ENCODE measurements at regions not wholly inside any gene's neighbourhood (a gene's known extent, or its start where the extent isn't known, plus 50 kb on each side); places are given as distances from the start of the nearest gene placed in this dataset.

DNA sequence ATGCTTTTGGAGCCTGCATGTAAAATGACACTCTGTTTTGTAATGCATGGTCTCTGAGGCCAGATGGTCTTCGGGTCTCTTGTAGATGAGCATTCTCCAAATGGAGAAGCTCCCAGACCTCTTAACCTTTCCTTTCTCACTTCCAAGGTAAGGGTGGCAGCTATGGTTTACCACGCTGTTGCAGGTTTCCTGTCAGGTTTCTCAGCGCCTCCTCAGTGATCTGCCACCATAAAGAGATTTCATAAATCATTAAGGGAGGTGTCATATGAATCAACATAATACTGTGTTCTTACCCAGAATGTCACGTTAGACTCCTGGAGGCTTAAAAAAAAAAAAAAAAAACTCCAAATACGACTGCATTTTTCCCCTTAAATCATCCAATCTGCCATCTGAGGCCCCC, 787.4 kb upstream of the EEF2KMT start:
- H3K9me3 ChIP-seq: no peaks in the 10 kb centered on the region
- intact Hi-C loops (cut with DNase I; ENCODE audit: low total_unique reads): no loop called here

DNA sequence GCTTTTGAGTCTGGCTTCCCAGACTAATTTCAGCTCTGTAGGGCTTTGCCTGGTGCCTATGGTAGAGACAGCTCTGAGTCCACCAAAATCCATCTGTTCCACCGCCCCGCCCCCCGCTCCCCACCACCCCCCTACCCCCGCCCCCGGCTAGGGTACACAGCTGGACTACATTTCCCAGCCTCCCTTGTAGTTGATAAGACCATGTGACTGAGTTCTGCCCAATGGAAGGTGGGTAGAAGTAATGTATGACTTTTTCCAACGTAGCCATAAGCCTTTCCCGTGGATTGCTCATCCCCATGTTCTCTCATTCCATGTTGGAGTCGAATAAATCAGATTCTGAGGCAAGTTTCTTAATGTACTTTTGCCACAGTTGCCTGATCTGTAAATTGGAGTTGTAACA, 786.7 kb upstream of the EEF2KMT start:
- no peak for DNase-seq
- H3K36me3 ChIP-seq (ENCODE audit: low read depth, missing control alignments): no peaks in the 10 kb centered on the region
- WGBS, 2 donors: 84 to 92% methylated on average over 6 to 8 of the region's 8 CpGs
- no peak overlapping the region for H3K27ac ChIP-seq
- H3K9me3 ChIP-seq: no peaks in the 10 kb centered on the region
- H3K27me3 ChIP-seq: no peaks in the 10 kb centered on the region
- H3K4me1 ChIP-seq: no peaks in the 10 kb centered on the region
- no peak overlapping the region for H3K4me3 ChIP-seq
- TF ChIP-seq POLR2A (IDR thresholded peaks at IDR 0.05): no peak
- TF ChIP-seq, protein P1, sequence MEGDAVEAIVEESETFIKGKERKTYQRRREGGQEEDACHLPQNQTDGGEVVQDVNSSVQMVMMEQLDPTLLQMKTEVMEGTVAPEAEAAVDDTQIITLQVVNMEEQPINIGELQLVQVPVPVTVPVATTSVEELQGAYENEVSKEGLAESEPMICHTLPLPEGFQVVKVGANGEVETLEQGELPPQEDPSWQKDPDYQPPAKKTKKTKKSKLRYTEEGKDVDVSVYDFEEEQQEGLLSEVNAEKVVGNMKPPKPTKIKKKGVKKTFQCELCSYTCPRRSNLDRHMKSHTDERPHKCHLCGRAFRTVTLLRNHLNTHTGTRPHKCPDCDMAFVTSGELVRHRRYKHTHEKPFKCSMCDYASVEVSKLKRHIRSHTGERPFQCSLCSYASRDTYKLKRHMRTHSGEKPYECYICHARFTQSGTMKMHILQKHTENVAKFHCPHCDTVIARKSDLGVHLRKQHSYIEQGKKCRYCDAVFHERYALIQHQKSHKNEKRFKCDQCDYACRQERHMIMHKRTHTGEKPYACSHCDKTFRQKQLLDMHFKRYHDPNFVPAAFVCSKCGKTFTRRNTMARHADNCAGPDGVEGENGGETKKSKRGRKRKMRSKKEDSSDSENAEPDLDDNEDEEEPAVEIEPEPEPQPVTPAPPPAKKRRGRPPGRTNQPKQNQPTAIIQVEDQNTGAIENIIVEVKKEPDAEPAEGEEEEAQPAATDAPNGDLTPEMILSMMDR (IDR thresholded peaks at IDR 0.05): no peak
- intact Hi-C loops (cut with DNase I; ENCODE audit: low total_unique reads): no loop called here

More for the DNA sequence above, 787.4 kb upstream of the EEF2KMT start:
- no peak overlapping the region for H3K27ac ChIP-seq
- no peak for TF ChIP-seq POLR2A (IDR thresholded peaks at IDR 0.05)
- TF ChIP-seq, protein P1 (IDR thresholded peaks at IDR 0.05): no peak
- H3K4me1 ChIP-seq: no peaks in the 10 kb centered on the region
- WGBS, 2 donors: 60 to 74% methylated on average over 5 of the region's 5 CpGs
- no peaks in the 10 kb centered on the region for H3K27me3 ChIP-seq
- DNase-seq: no peak
- H3K4me3 ChIP-seq: no peak overlapping the region
- H3K36me3 ChIP-seq (ENCODE audit: low read depth, missing control alignments): no peaks in the 10 kb centered on the region

DNA sequence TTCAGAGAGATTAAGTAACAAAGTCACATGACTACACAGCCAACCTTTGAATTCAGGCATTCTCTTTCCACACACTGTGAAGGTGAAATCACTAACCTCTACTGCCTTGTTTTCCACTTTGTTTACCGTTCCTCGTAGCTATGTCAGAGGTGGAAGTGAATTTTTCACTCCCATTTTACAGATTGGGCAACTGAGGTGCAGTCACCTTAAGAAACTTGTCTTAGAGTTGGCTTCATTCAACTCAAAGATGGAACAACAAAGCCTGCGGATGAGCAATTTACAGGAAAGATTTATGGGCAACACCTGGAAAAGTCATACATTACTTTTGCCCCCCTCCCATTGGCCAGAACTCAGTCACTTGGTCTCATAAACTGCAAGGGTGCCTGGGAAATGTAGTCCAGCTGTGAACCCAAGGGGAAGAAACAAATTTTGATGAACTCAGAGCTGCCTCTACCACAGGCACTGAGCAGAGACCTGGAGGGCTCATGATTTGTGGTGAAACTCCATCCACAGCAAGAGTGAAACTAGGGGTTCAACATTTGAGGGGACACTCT, 784.6 kb upstream of the EEF2KMT start:
- Histone ChIP-seq H3K27ac (no peak overlapping the region), H3K36me3 (ENCODE audit: low read depth, missing control alignments) (no peaks in the 10 kb centered on the region), H3K27me3 (no peaks in the 10 kb centered on the region), H3K4me1 (no peaks in the 10 kb centered on the region), H3K4me3 (no peak overlapping the region), H3K9me3 (no peaks in the 10 kb centered on the region)
- intact Hi-C loops (cut with DNase I; ENCODE audit: low total_unique reads): no loop called here
- WGBS, 2 donors: 81 to 88% methylated on average over 3 of the region's 3 CpGs
- TF ChIP-seq POLR2A (IDR thresholded peaks at IDR 0.05): no peak
- DNase-seq: peak; percentile 16

DNA sequence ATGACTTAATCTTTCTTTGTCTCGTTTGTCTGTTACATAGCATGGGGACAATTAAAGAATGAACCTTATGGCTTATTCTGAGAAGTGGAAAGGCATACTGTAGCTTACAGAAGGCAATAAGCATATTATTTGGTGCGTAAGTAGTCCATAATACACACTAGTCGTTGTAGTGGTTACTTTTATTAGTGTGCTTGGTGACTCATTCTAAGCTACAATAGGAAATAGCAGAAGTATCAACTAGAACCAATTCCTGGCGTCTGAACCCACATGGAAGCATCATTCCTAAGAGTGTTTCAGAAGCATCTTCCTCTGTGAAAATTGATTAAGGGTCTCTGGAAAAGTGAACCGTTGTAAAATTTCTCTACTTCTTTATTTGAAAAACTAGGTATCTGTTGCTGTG, 777.8 kb upstream of the EEF2KMT start:
- no peaks in the 10 kb centered on the region for H3K4me1 ChIP-seq
- DNase-seq: no peak
- TF ChIP-seq, protein P1 (IDR thresholded peaks at IDR 0.05): no peak
- TF ChIP-seq POLR2A (IDR thresholded peaks at IDR 0.05): no peak
- intact Hi-C loops (cut with DNase I; ENCODE audit: low total_unique reads): no loop called here
- no peak overlapping the region for H3K27ac ChIP-seq
- no peaks in the 10 kb centered on the region for H3K27me3 ChIP-seq
- no peaks in the 10 kb centered on the region for H3K36me3 ChIP-seq (ENCODE audit: low read depth, missing control alignments)
- no peaks in the 10 kb centered on the region for H3K9me3 ChIP-seq
- WGBS, 2 donors: 70 to 76% methylated on average over 5 of the region's 5 CpGs
- H3K4me3 ChIP-seq: no peak overlapping the region

DNA sequence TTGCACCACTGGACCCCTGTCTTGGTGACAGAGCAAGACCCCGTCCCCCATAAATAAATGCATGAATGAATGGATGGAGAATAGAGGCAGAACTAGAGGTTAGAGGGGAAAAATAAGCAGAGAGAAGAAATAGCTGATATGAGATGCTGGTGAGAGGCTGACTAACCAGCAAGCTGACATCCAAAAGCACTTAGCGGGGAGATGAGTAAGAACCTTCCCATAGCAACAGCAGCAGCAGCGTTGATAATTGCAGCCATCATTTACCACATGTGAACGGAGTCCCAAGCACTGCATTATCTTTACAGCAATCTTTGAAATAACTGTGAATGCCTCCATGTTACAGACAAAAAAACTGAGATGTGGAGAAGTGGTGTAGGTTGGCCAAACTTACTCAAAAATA, 777.3 kb upstream of the EEF2KMT start:
- no peak overlapping the region for H3K27ac ChIP-seq
- intact Hi-C loops (cut with DNase I; ENCODE audit: low total_unique reads): no loop called here
- TF ChIP-seq, protein P1 (IDR thresholded peaks at IDR 0.05): no peak
- TF ChIP-seq POLR2A (IDR thresholded peaks at IDR 0.05): no peak
- no peaks in the 10 kb centered on the region for H3K36me3 ChIP-seq (ENCODE audit: low read depth, missing control alignments)
- no peaks in the 10 kb centered on the region for H3K27me3 ChIP-seq
- H3K9me3 ChIP-seq: no peaks in the 10 kb centered on the region
- no peak overlapping the region for H3K4me3 ChIP-seq
- no peaks in the 10 kb centered on the region for H3K4me1 ChIP-seq
- WGBS, 2 donors: 72 to 79% methylated on average over 4 of the region's 4 CpGs
- DNase-seq: no peak
